ENCODE measurements at regions not wholly inside any gene's neighbourhood (a gene's known extent, or its start where the extent isn't known, plus 50 kb on each side); places are given as distances from the start of the nearest gene placed in this dataset.

- no peaks in the 10 kb centered on the region; the same call in 1 of the 2 replicates for H3K9me3 ChIP-seq (ENCODE audit: low read length)
- no peak overlapping the region for H2AFZ ChIP-seq (ENCODE audit: low read length)
- H3K9ac ChIP-seq (ENCODE audit: insufficient read depth, low read depth, low read length), result no peak overlapping the region
- no peaks in the 10 kb centered on the region for H3K36me3 ChIP-seq (replicated peaks in 1 of 2; ENCODE audit: control insufficient read depth in 1 of 2, insufficient read depth in 2 of 2, low read length in 2 of 2)
- ATAC-seq (no peak), DNase-seq (ENCODE audit: low spot score) (no peak), FAIRE-seq (no peak)
- WGBS (ENCODE audit: low lambda C conversion rate), result 16% methylated on average over 4 of the region's 4 CpGs
- no peak overlapping the region for H3K4me2 ChIP-seq (ENCODE audit: low read depth, low read length)
- H3K4me3 ChIP-seq (replicated peaks in 1 of 3; ENCODE audit: insufficient read depth in 1 of 3, low read depth in 2 of 3, low read length in 3 of 3), result no peak overlapping the region
- H3K4me1 ChIP-seq (ENCODE audit: insufficient read depth, low read length), result no peaks in the 10 kb centered on the region
- TF ChIP-seq THAP7 (CRISPR knock-in tag; IDR thresholded peaks at IDR 0.05) (no peak), MED1 (CRISPR knock-in tag; IDR thresholded peaks at IDR 0.05) (no peak), ZNF414 (CRISPR knock-in tag; IDR thresholded peaks at IDR 0.05) (no peak), ZNF33A (CRISPR knock-in tag; IDR thresholded peaks at IDR 0.05; ENCODE audit: borderline replicate concordance) (no peak), ZNF44 (CRISPR knock-in tag; IDR thresholded peaks at IDR 0.05) (no peak), ZSCAN22 (CRISPR knock-in tag; IDR thresholded peaks at IDR 0.05) (no peak), GTF2F1 (IDR thresholded peaks at IDR 0.05; ENCODE audit: low read length) (no peak), ZNF776 (CRISPR knock-in tag; IDR thresholded peaks at IDR 0.05) (no peak), ZNF570 (CRISPR knock-in tag; IDR thresholded peaks at IDR 0.05; ENCODE audit: borderline replicate concordance) (no peak), ZNF558 (CRISPR knock-in tag; IDR thresholded peaks at IDR 0.05; ENCODE audit: borderline replicate concordance) (no peak), CREB1 (IDR thresholded peaks at IDR 0.05) (no peak), CREB1 (CRISPR knock-in tag; IDR thresholded peaks at IDR 0.05) (no peak), SALL1 (CRISPR knock-in tag; IDR thresholded peaks at IDR 0.05) (no peak), ZNF703 (CRISPR knock-in tag; IDR thresholded peaks at IDR 0.05; ENCODE audit: borderline replicate concordance) (no peak), ZNF564 (CRISPR knock-in tag; IDR thresholded peaks at IDR 0.05) (no peak), JUN (CRISPR knock-in tag; IDR thresholded peaks at IDR 0.05) (no peak), NFIB (CRISPR knock-in tag; IDR thresholded peaks at IDR 0.05; ENCODE audit: borderline replicate concordance) (no peak), NRL (CRISPR knock-in tag; IDR thresholded peaks at IDR 0.05; ENCODE audit: borderline replicate concordance) (no peak), E2F5 (CRISPR knock-in tag; conservative IDR thresholded peaks at IDR 0.05) (no peak), ZSCAN21 (CRISPR knock-in tag; IDR thresholded peaks at IDR 0.05; ENCODE audit: borderline replicate concordance) (no peak)
- in situ Hi-C loops (cut with HindIII; ENCODE audit: extremely low pct_ligation_motif_present, low pct_unique_long_range_greater_than_20kb) (no loop called here), intact Hi-C loops (cut with micrococcal nuclease; ENCODE audit: unreplicated experiment) (no loop called here)
- no peaks in the 10 kb centered on the region for H3K79me2 ChIP-seq (ENCODE audit: insufficient read depth, low read length)
- CTCF ChIA-PET (ENCODE audit: low intra/inter-chr PET ratio, low total read pairs), result no interaction called here
- no peaks in the 10 kb centered on the region for H4K20me1 ChIP-seq (ENCODE audit: insufficient read depth, low read length)
- no TSS peak for BruUV-seq (replicated peaks)
- POLR2A ChIA-PET, result no interaction called here
- no peaks in the 10 kb centered on the region for H3K27me3 ChIP-seq (ENCODE audit: control insufficient read depth in 1 of 2, insufficient read depth in 2 of 2, low read length in 2 of 2)
- H3K27ac ChIP-seq (ENCODE audit: extremely low read length, insufficient read depth, low read length), result no peak overlapping the region
Measured at GRCh38 chr7:81008901-81009300, 90.0 kb upstream of the SEMA3C start.

All from HepG2 (cell line).